ENCODE measurements at regions not wholly inside any gene's neighbourhood (a gene's known extent, or its start where the extent isn't known, plus 50 kb on each side); places are given as distances from the start of the nearest gene placed in this dataset.

DNA sequence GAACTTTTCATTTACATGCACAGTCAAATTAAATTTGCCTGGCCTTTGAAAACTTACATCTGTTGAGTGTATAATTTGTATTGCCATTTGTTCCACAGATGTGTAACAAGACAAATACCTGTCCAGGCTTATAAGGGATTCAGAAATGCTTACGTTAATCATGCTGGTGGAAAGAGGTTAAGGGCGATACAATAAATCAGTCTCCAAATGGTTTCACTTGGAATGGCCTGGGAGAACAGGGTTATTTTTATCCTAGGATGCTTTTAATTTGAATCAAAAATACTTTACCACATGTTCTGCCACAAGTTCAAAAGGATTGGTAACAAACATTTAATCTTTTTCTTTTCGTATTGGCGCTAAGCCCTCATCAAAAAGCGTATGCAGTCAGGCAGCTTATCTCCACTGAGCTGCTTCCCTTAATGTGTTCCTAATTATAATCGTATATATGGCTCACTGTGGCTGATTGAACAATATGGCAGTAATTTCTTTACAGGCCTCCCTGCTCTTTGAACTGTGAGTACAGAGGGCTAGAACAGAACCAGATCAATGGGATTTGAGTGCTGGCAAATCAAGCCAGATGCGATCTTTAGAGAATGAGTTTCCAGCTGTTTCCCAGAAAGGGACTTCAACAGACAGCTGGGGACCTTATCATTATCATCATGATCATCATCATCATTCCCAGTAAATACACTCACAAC, 425.7 kb downstream of the SPRY2 start:
- Histone ChIP-seq H4K20me1 (ENCODE audit: control insufficient read depth, insufficient read depth, insufficient read length) (no peaks in the 10 kb centered on the region), H3K4ac (ENCODE audit: low read depth, low read length) (no peak overlapping the region), H3K79me1 (ENCODE audit: insufficient read depth, low read depth, low read length, poor library complexity, severe bottlenecking) (no peaks in the 10 kb centered on the region), H3K14ac (ENCODE audit: insufficient read depth, low read length) (no peak overlapping the region), H2BK15ac (ENCODE audit: low read depth, low read length) (no peak overlapping the region), H2AFZ (ENCODE audit: low read length) (no peak overlapping the region), H3T11ph (ENCODE audit: low read length) (no peak overlapping the region), H3K23me2 (ENCODE audit: insufficient read length, low read depth, low read length, poor library complexity, severe bottlenecking) (no peaks in the 10 kb centered on the region), H3K79me2 (ENCODE audit: insufficient read depth, low read length) (no peaks in the 10 kb centered on the region), H2BK5ac (ENCODE audit: insufficient read length, low read length) (no peak overlapping the region), H4K91ac (ENCODE audit: insufficient read length, low read depth, low read length) (no peak overlapping the region), H4K8ac (replicated peaks; ENCODE audit: insufficient read length, low read depth, low read length) (no peak overlapping the region), H3K4me2 (ENCODE audit: insufficient read depth, insufficient read length, low read length) (no peak overlapping the region), H4K5ac (ENCODE audit: insufficient read length, low read depth, low read length) (no peak overlapping the region), H3K27ac (ENCODE audit: insufficient read length, low read depth, low read length) (no peak overlapping the region), H3K9me3 (ENCODE audit: control insufficient read depth, low read depth, low read length) (no peaks in the 10 kb centered on the region), H2AK5ac (ENCODE audit: insufficient read length, low read length) (no peak overlapping the region), H3K4me1 (ENCODE audit: insufficient read depth, low read length) (no peaks in the 10 kb centered on the region), H2BK120ac (ENCODE audit: low read depth, low read length, poor library complexity, severe bottlenecking) (no peak overlapping the region), H3K18ac (ENCODE audit: insufficient read length, low read depth, low read length) (no peak overlapping the region), H2BK12ac (ENCODE audit: insufficient read length, low read depth, low read length) (no peak overlapping the region), H3K23ac (ENCODE audit: insufficient read length, low read depth, low read length) (no peak overlapping the region), H3K9ac (ENCODE audit: extremely low read depth, insufficient read length, low read length) (no peak overlapping the region), H3K27me3 (ENCODE audit: insufficient read depth, low read length) (no peaks in the 10 kb centered on the region), H2BK20ac (ENCODE audit: low read depth, low read length, poor library complexity, severe bottlenecking) (no peak overlapping the region), H3K56ac (ENCODE audit: insufficient read length, low read depth, low read length) (no peak overlapping the region)
- peaks cover 18% of the 10 kb centered on the region in 2 experiments for H3K4me1 Mint-ChIP-seq
- no peak overlapping the region for H3K4me3 Mint-ChIP-seq
- WGBS (ENCODE audit: extremely low coverage, insufficient read length, low lambda C conversion rate), result no CpG with 5 or more reads among the region's 7 CpGs
- TF ChIP-seq, protein P1, sequence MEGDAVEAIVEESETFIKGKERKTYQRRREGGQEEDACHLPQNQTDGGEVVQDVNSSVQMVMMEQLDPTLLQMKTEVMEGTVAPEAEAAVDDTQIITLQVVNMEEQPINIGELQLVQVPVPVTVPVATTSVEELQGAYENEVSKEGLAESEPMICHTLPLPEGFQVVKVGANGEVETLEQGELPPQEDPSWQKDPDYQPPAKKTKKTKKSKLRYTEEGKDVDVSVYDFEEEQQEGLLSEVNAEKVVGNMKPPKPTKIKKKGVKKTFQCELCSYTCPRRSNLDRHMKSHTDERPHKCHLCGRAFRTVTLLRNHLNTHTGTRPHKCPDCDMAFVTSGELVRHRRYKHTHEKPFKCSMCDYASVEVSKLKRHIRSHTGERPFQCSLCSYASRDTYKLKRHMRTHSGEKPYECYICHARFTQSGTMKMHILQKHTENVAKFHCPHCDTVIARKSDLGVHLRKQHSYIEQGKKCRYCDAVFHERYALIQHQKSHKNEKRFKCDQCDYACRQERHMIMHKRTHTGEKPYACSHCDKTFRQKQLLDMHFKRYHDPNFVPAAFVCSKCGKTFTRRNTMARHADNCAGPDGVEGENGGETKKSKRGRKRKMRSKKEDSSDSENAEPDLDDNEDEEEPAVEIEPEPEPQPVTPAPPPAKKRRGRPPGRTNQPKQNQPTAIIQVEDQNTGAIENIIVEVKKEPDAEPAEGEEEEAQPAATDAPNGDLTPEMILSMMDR (conservative IDR thresholded peaks at IDR 0.05), result no peak
- H3K36me3 Mint-ChIP-seq (ENCODE audit: insufficient read depth in 1 of 3, low read depth in 3 of 3), result no peaks in the 10 kb centered on the region
- H3K27ac Mint-ChIP-seq, result peak overlapping the region in 1 of 3 experiments; percentile 38; a peak in 2 of 7 replicates
- DNase-seq, result no peak
- H3K27me3 Mint-ChIP-seq (ENCODE audit: low read depth), result no peaks in the 10 kb centered on the region
- H3K9me3 Mint-ChIP-seq, result no peaks in the 10 kb centered on the region
